ENCODE measurements at regions not wholly inside any gene's neighbourhood (a gene's known extent, or its start where the extent isn't known, plus 50 kb on each side); places are given as distances from the start of the nearest gene placed in this dataset.

DNA sequence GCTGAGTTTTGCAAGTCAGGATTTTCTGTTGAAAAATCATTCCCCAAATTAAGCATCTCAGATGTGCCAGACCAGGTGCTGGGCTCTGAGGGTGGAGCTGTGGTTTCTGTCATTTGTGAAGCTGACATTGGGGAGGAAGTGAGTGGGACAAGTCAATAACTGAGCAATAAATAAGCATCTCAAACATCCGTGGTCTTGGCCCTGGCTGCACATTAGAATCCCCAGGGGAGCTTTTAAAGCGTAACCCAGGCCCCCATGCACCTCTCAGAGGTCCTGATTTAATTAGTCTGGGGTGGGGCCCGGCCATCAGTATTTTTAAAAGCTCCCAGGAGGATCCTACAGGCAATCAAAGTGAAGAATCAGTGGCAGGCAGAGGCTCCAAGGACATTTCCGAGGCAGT lies 420.0 kb downstream of the MN1 start:
- Histone ChIP-seq H3K9me3 (ENCODE audit: control extremely low read depth in 1 of 3, control insufficient read depth in 2 of 3, insufficient read depth in 1 of 3, low read length in 2 of 3) (peaks cover 0 to 3% (median 0%) of the 10 kb centered on the region in 3 donors), H3K36me3 (replicated peaks in 1 of 2; ENCODE audit: control extremely low read depth in 1 of 2, control insufficient read depth in 1 of 2, extremely low read depth in 1 of 2, insufficient read depth in 2 of 2, low read length in 1 of 2) (no peaks in the 10 kb centered on the region), H3K4me2 (replicated peaks; ENCODE audit: low read depth, low read length, poor library complexity, severe bottlenecking) (no peak overlapping the region), H3K27ac (ENCODE audit: low read length in 2 of 2) (no peak overlapping the region), H4K20me1 (ENCODE audit: control insufficient read depth, insufficient read depth, low read length, poor library complexity, severe bottlenecking) (no peaks in the 10 kb centered on the region), H3K4me3 (ENCODE audit: control extremely low read depth in 1 of 5, extremely low read depth in 1 of 5, insufficient read depth in 1 of 5, low read depth in 2 of 5, low read length in 4 of 5) (no peak overlapping the region), H3K27me3 (replicated peaks in 1 of 4; ENCODE audit: control extremely low read depth in 1 of 4, control insufficient read depth in 3 of 4, insufficient read depth in 4 of 4, low read length in 3 of 4) (no peaks in the 10 kb centered on the region), H3K9ac (ENCODE audit: low read length) (no peak overlapping the region), H3K4me1 (ENCODE audit: control insufficient read depth in 2 of 2, insufficient read depth in 2 of 2, low read length in 2 of 2) (no peaks in the 10 kb centered on the region), H2AFZ (ENCODE audit: insufficient read depth, low read depth, low read length, poor library complexity, severe bottlenecking) (no peak overlapping the region), H3K79me2 (ENCODE audit: control insufficient read depth, insufficient read depth, low read length) (no peaks in the 10 kb centered on the region)
- WGBS (ENCODE audit: insufficient coverage): 23% methylated on average over 3 of the region's 4 CpGs
- Mint-ChIP-seq H3K4me3 (no peak overlapping the region), H3K9me3 (ENCODE audit: insufficient read depth) (no peaks in the 10 kb centered on the region), H3K27ac (no peak overlapping the region), H3K4me1 (no peaks in the 10 kb centered on the region), H3K27me3 (peaks cover 27% of the 10 kb centered on the region)
- DNase-seq: no peak
- ChIA-PET POLR2A (no interaction called here), CTCF (no interaction called here)
- intact Hi-C loops (cut with micrococcal nuclease): no loop called here
- no peak for ATAC-seq (ENCODE audit: low read depth)
- TF ChIP-seq, protein P1, sequence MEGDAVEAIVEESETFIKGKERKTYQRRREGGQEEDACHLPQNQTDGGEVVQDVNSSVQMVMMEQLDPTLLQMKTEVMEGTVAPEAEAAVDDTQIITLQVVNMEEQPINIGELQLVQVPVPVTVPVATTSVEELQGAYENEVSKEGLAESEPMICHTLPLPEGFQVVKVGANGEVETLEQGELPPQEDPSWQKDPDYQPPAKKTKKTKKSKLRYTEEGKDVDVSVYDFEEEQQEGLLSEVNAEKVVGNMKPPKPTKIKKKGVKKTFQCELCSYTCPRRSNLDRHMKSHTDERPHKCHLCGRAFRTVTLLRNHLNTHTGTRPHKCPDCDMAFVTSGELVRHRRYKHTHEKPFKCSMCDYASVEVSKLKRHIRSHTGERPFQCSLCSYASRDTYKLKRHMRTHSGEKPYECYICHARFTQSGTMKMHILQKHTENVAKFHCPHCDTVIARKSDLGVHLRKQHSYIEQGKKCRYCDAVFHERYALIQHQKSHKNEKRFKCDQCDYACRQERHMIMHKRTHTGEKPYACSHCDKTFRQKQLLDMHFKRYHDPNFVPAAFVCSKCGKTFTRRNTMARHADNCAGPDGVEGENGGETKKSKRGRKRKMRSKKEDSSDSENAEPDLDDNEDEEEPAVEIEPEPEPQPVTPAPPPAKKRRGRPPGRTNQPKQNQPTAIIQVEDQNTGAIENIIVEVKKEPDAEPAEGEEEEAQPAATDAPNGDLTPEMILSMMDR (IDR thresholded peaks at IDR 0.05): no peak
- TF ChIP-seq EZH2 (IDR thresholded peaks at IDR 0.05; ENCODE audit: borderline replicate concordance, insufficient read depth, low read depth, low read length, poor library complexity, severe bottlenecking): no peak

DNA sequence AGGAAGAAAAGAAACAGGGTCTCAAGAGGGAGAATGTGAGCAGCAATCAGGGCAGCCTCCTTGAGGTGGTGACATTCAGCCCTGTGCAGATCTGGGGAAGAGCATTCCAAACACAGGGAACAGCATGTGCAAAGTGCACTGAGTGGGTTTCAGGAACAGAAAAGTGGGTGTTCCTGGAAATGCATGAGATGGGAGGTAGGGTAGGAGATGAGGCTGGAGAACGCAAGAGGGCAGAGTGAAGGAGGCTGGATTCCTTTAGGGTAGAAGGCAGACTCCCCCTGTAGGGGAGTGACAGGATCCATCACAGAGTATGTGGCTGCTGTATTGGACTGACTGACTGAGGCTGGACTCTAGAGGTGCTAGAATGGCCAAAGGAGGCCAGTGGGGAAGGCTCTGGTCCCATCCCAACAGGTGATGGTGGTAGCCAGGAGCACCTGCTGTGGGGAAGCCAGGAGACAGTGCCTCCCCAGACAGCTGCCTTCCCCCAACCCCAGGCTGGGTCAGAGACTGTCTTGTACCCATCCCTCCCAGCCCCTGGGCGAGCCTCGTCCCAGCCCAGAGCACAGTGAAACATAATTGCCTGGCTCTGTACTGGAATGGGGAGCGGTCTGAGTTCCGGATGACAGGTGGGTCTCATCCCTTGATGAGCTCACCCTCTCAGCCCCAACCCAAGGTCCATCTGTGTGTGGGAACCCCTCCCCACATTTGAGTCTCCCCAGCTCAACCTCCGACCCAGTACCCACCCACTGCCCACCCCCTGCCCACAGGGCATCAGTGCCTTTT lies 419.4 kb downstream of the MN1 start:
- Histone ChIP-seq H3K9me3 (ENCODE audit: control extremely low read depth in 1 of 3, control insufficient read depth in 2 of 3, insufficient read depth in 1 of 3, low read length in 2 of 3) (peaks cover 0 to 3% (median 0%) of the 10 kb centered on the region in 3 donors), H3K79me2 (ENCODE audit: control insufficient read depth, insufficient read depth, low read length) (no peaks in the 10 kb centered on the region), H3K4me2 (replicated peaks; ENCODE audit: low read depth, low read length, poor library complexity, severe bottlenecking) (no peak overlapping the region), H4K20me1 (ENCODE audit: control insufficient read depth, insufficient read depth, low read length, poor library complexity, severe bottlenecking) (no peaks in the 10 kb centered on the region), H3K4me1 (ENCODE audit: control insufficient read depth in 2 of 2, insufficient read depth in 2 of 2, low read length in 2 of 2) (no peaks in the 10 kb centered on the region), H3K36me3 (replicated peaks in 1 of 2; ENCODE audit: control extremely low read depth in 1 of 2, control insufficient read depth in 1 of 2, extremely low read depth in 1 of 2, insufficient read depth in 2 of 2, low read length in 1 of 2) (no peaks in the 10 kb centered on the region), H3K27ac (ENCODE audit: low read length in 2 of 2) (no peak overlapping the region), H2AFZ (ENCODE audit: insufficient read depth, low read depth, low read length, poor library complexity, severe bottlenecking) (no peak overlapping the region), H3K9ac (ENCODE audit: low read length) (no peak overlapping the region), H3K27me3 (replicated peaks in 1 of 4; ENCODE audit: control extremely low read depth in 1 of 4, control insufficient read depth in 3 of 4, insufficient read depth in 4 of 4, low read length in 3 of 4) (no peaks in the 10 kb centered on the region), H3K4me3 (ENCODE audit: control extremely low read depth in 1 of 5, extremely low read depth in 1 of 5, insufficient read depth in 1 of 5, low read depth in 2 of 5, low read length in 4 of 5) (no peak overlapping the region)
- no peaks in the 10 kb centered on the region for H3K4me1 Mint-ChIP-seq
- no peak overlapping the region for H3K27ac Mint-ChIP-seq
- no peaks in the 10 kb centered on the region for H3K9me3 Mint-ChIP-seq (ENCODE audit: insufficient read depth)
- POLR2A ChIA-PET: no interaction called here
- intact Hi-C loops (cut with micrococcal nuclease): no loop called here
- no peak for TF ChIP-seq EZH2 (IDR thresholded peaks at IDR 0.05; ENCODE audit: borderline replicate concordance, insufficient read depth, low read depth, low read length, poor library complexity, severe bottlenecking)
- TF ChIP-seq, protein P1 (IDR thresholded peaks at IDR 0.05): no peak
- CTCF ChIA-PET: no interaction called here
- H3K4me3 Mint-ChIP-seq: no peak overlapping the region
- H3K27me3 Mint-ChIP-seq: peaks cover 27% of the 10 kb centered on the region
- ATAC-seq (ENCODE audit: low read depth): no peak
- no peak for DNase-seq
- 97% methylated on average over 5 of the region's 6 CpGs for WGBS (ENCODE audit: insufficient coverage)
